ENCODE measurements at regions not wholly inside any gene's neighbourhood (a gene's known extent, or its start where the extent isn't known, plus 50 kb on each side); places are given as distances from the start of the nearest gene placed in this dataset.
"Not testable (repeated sequence)": the region's sequence is repeated elsewhere in the genome, so short reads cannot be mapped to it uniquely, and the experiment has no call there.

DNA sequence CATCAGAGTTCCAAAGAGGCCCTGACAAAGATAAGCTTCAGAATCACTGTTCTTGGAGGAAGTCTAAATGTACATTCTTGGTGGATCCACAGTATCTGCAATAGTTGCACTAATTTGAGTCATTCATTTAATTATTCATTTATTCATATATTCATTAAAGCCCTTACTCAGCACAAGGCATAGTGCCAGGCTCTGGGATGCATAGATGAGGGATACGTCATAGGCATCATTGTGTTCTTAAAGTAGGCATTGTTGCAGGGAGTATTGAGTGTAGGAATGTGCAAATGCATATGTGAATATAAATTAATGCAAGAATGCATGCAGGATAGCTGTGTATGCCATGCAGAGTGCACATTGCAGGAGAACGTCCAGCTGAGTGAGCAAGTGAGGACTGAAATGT, 100.7 kb downstream of the DRD1 start:
- Mint-ChIP-seq H3K27ac (no peak overlapping the region), H3K36me3 (ENCODE audit: low read depth) (no peaks in the 10 kb centered on the region), H3K4me3 (no peak overlapping the region), H3K4me1 (ENCODE audit: low read depth) (no peaks in the 10 kb centered on the region), H3K9me3 (ENCODE audit: insufficient read depth) (peaks cover 3% of the 10 kb centered on the region), H3K27me3 (ENCODE audit: low read depth) (peaks cover 5% of the 10 kb centered on the region)
- ChIA-PET POLR2A (no interaction called here), CTCF (no interaction called here)
- no peak for ATAC-seq
- no peak for DNase-seq

DNA sequence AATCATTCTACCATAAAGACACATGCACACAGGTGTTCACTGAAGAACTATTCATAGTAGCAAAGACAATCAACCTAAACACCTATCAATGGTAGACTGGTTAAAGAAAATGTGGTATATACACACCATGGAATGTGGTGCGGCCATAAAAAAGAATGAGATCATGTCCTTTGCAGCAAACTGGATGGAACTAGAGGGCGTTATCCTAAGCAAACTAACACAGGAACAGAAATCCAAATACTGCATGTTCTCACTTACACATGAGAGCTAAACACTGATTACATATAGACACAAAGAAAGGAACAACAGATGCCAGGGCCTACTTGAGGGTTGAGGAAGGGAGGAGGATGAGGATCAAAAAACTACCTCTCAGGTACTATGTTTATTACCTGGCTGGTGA, 103.8 kb downstream of the DRD1 start:
- CTCF ChIA-PET, result interaction anchor here (1.2 kb wide), 1 partner anchor 120 kb away, joined by 3 read pairs; no protein-coding TSS in a partner anchor
- Mint-ChIP-seq H3K4me1 (ENCODE audit: low read depth) (no peaks in the 10 kb centered on the region), H3K9me3 (ENCODE audit: insufficient read depth) (no peaks in the 10 kb centered on the region), H3K4me3 (no peak overlapping the region), H3K27ac (no peak overlapping the region), H3K36me3 (ENCODE audit: low read depth) (no peaks in the 10 kb centered on the region), H3K27me3 (ENCODE audit: low read depth) (no peaks in the 10 kb centered on the region)
- DNase-seq, result no peak
- POLR2A ChIA-PET, result no interaction called here
- no peak for ATAC-seq

DNA sequence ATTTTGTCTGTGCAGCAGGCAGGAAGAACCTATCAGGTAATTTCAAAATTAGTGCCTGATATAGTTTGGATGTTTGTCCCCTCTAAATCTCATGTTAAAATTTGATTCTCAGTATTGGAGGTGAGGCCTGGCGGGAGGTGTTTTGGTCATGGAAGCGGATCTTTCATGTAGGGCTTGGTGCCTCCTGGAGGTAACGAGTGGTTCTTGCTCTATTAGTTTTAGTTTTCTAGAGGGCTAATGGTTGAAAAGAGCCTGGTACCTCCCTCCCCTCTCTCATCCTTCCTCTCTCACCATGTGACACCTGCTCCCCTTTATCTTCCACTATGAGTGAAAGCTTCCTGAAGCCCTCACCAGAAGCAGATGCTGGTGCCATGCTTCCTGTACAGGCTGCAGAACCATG, 106.3 kb downstream of the DRD1 start:
- no peak for ATAC-seq
- POLR2A ChIA-PET, result no interaction called here
- DNase-seq, result no peak
- Mint-ChIP-seq H3K4me1 (ENCODE audit: low read depth) (no peaks in the 10 kb centered on the region), H3K36me3 (ENCODE audit: low read depth) (no peaks in the 10 kb centered on the region), H3K27me3 (ENCODE audit: low read depth) (no peaks in the 10 kb centered on the region), H3K9me3 (ENCODE audit: insufficient read depth) (no peaks in the 10 kb centered on the region), H3K4me3 (no peak overlapping the region), H3K27ac (no peak overlapping the region)
- CTCF ChIA-PET, result no interaction called here

DNA sequence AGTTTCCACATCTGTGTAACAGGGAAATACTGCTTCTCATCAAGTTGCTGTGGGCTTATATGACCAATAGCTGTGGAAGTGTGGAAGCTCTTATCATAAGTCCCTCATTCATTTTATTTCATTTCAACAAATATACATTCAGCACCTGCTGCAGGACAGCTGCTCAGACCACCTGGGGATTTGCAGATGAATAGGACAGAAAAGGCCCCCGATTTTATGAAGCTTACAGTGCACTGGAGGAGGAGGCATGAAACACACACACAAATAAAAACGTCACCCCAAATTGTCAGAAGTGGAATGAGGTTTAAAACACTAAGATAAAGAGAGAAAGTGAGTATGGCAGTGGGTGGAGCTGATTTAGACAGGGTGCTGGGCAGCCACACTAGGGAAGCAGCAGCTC, 107.2 kb downstream of the DRD1 start:
- H3K9me3 Mint-ChIP-seq (ENCODE audit: insufficient read depth), result no peaks in the 10 kb centered on the region
- H3K4me3 Mint-ChIP-seq, result no peak overlapping the region
- ChIA-PET CTCF (no interaction called here), POLR2A (no interaction called here)
- no peaks in the 10 kb centered on the region for H3K36me3 Mint-ChIP-seq (ENCODE audit: low read depth)
- no peak overlapping the region for H3K27ac Mint-ChIP-seq
- H3K27me3 Mint-ChIP-seq (ENCODE audit: low read depth), result no peaks in the 10 kb centered on the region
- no peak for DNase-seq
- no peaks in the 10 kb centered on the region for H3K4me1 Mint-ChIP-seq (ENCODE audit: low read depth)
- no peak for ATAC-seq

DNA sequence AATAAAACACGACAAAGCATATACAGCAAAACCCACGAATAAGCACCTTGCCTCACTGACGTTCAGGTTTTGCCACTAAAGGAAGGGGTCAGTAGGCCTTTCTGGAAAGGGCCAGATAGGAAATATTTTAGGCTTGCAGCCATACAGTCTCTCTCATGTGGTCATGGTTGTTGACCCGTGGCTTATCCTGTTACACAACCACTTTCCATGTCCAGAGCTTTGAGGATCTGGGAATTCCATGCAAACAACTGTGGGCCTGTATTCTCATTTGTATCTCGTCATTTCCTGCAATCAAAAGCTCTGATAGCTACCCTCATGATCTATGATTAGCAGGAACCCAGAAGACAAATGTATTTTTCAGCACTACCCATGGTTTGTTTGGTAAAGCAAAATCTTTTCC, 108.3 kb downstream of the DRD1 start:
- H3K36me3 Mint-ChIP-seq (ENCODE audit: low read depth), result no peaks in the 10 kb centered on the region
- CTCF ChIA-PET, result no interaction called here
- POLR2A ChIA-PET, result no interaction called here
- ATAC-seq (no peak), DNase-seq (no peak)
- H3K4me1 Mint-ChIP-seq (ENCODE audit: low read depth), result no peaks in the 10 kb centered on the region
- no peaks in the 10 kb centered on the region for H3K27me3 Mint-ChIP-seq (ENCODE audit: low read depth)
- H3K27ac Mint-ChIP-seq, result no peak overlapping the region
- no peaks in the 10 kb centered on the region for H3K9me3 Mint-ChIP-seq (ENCODE audit: insufficient read depth)
- no peak overlapping the region for H3K4me3 Mint-ChIP-seq

DNA sequence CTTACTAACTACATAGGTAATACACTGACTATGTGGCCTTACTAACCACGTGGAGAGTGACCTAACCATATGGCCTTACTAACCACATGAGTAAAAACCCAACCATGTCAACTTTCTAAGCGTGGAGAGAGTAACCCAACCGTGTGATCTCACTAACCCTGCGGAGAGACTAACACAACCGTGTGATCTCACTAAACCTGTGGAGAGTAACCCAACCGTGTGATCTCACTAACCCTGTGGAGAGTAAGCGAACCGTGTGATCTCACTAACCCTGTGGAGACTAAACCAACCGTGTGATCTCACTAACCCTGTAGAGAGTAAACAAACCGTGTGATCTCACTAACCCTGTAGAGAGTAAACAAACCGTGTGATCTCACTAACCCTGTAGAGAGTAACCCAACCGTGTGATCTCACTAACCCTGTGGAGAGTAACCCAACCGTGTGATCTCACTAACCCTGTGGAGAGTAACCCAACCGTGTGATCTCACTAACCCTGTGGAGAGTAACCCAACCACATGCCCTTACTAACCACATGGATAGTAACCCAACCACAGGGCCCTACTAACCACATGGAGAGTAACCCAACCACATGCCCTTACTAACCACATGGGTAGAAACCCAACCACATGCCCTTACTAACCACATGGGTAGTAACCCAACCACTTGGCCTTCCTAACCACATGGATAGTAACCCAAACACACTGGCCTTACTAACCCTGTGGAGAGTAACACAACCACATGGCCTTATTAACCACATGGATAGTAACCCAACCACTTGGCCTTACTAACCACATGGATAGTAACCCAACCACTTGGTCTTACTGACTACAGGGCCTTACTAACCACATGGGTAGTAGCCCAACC, 112.6 kb downstream of the DRD1 start:
- POLR2A ChIA-PET, DNase-seq, CTCF ChIA-PET: not testable (repeated sequence)

DNA sequence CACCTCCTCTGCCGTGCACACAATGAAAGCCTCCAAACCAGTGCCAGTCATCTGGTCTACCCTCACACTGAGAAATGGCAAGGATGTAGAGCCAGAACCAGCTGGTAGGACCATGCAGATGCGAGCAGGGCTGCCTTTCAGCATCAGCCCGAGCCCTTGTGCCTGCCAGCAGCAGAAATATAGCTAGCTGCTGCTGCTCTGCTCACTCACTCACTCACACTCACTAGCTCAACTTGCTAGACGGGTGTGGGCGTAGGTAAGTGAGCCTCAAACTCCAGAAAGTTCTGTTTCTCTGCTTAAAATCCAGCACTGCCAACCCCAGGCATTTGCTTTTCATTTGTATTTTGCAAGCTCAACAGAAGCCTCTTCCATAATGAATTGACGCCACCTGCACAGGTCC, 114.0 kb downstream of the DRD1 start:
- no peaks in the 10 kb centered on the region for H3K36me3 Mint-ChIP-seq (ENCODE audit: low read depth)
- DNase-seq (no peak), ATAC-seq (no peak)
- no peak overlapping the region for H3K4me3 Mint-ChIP-seq
- no peaks in the 10 kb centered on the region for H3K27me3 Mint-ChIP-seq (ENCODE audit: low read depth)
- ChIA-PET CTCF (no interaction called here), POLR2A (interaction anchor here (0.6 kb wide), 1 partner anchor 202 kb away, joined by 6 read pairs; no protein-coding TSS in a partner anchor)
- no peaks in the 10 kb centered on the region for H3K9me3 Mint-ChIP-seq (ENCODE audit: insufficient read depth)
- no peaks in the 10 kb centered on the region for H3K4me1 Mint-ChIP-seq (ENCODE audit: low read depth)
- H3K27ac Mint-ChIP-seq, result no peak overlapping the region

More for the DNA sequence above, 112.6 kb downstream of the DRD1 start:
- not testable (repeated sequence) for H3K27ac Mint-ChIP-seq; H3K9me3 Mint-ChIP-seq (ENCODE audit: insufficient read depth); ATAC-seq; H3K27me3 Mint-ChIP-seq (ENCODE audit: low read depth); H3K4me3 Mint-ChIP-seq; H3K4me1 Mint-ChIP-seq (ENCODE audit: low read depth); H3K36me3 Mint-ChIP-seq (ENCODE audit: low read depth)

DNA sequence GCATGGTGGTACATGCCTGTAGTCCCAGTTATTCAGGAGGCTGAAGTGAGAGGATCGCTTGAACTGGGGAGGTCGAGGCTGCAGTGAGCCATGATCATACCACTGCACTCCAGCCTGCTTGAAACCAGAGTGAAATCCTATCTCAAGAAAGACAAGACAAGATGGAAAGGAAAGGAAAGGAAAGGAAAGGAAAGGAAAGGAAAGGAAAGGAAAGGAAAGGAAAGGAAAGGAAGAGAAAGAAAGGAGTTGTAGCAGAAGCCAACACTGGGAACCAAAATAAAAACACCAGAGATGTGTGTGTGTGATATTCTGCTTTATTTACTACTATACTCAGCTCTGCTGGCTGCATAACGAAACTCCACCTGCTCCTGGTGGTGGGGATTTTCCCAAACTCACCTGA, 115.3 kb downstream of the DRD1 start:
- ATAC-seq (no peak), DNase-seq (no peak)
- Mint-ChIP-seq H3K9me3 (ENCODE audit: insufficient read depth) (no peaks in the 10 kb centered on the region), H3K27ac (no peak overlapping the region), H3K36me3 (ENCODE audit: low read depth) (no peaks in the 10 kb centered on the region), H3K27me3 (ENCODE audit: low read depth) (no peaks in the 10 kb centered on the region), H3K4me1 (ENCODE audit: low read depth) (no peaks in the 10 kb centered on the region), H3K4me3 (no peak overlapping the region)
- POLR2A ChIA-PET, result no interaction called here
- CTCF ChIA-PET, result no interaction called here

DNA sequence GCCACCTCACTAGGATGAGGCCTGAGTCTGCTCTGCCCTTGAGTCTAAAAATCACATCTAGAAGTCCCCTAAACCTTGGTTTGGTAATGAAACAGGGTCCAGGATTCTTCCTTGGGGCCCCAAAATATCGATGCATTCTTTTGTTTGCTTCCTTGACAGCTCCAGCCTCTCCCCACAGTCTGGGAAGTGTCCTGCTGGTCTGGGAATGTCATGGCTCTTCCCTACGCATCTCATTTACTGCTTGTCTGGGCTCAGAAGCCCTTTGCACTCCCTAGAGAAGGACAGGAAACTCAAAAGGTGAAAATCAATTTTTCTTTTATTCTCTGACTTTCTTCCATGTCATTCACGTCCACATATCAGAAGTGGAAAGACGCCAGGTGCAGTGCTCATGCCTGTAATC, 115.8 kb downstream of the DRD1 start:
- DNase-seq (no peak), ATAC-seq (no peak)
- ChIA-PET POLR2A (no interaction called here), CTCF (no interaction called here)
- no peaks in the 10 kb centered on the region for H3K9me3 Mint-ChIP-seq (ENCODE audit: insufficient read depth)
- no peaks in the 10 kb centered on the region for H3K4me1 Mint-ChIP-seq (ENCODE audit: low read depth)
- H3K27me3 Mint-ChIP-seq (ENCODE audit: low read depth), result no peaks in the 10 kb centered on the region
- no peak overlapping the region for H3K27ac Mint-ChIP-seq
- no peak overlapping the region for H3K4me3 Mint-ChIP-seq
- H3K36me3 Mint-ChIP-seq (ENCODE audit: low read depth), result no peaks in the 10 kb centered on the region

DNA sequence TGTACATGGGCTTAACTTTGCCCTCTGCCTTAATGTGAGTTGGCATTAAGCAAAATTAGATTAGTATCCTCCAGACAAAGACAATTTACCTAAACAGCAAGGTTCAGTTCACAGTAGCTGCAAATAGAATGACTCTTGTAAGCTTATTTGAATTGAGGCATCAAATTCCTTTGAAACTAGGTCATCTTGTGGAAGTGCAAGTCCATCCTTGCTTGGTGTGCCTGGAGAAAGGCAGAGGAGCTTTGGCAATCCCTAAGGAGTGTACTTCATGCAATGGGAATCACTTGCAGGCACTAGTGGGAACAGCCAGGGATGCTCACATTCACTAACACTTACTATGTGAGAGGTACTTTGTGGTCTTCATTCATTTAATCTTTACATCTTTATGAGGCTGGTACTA, 118.3 kb downstream of the DRD1 start:
- no peaks in the 10 kb centered on the region for H3K9me3 Mint-ChIP-seq (ENCODE audit: insufficient read depth)
- no peak overlapping the region for H3K27ac Mint-ChIP-seq
- ATAC-seq, result no peak
- POLR2A ChIA-PET, result interaction anchor here (0.7 kb wide), 1 partner anchor 152 kb away, joined by 3 read pairs; no protein-coding TSS in a partner anchor
- H3K27me3 Mint-ChIP-seq (ENCODE audit: low read depth), result no peaks in the 10 kb centered on the region
- no peaks in the 10 kb centered on the region for H3K36me3 Mint-ChIP-seq (ENCODE audit: low read depth)
- no peak overlapping the region for H3K4me3 Mint-ChIP-seq
- no peak for DNase-seq
- CTCF ChIA-PET, result no interaction called here
- no peaks in the 10 kb centered on the region for H3K4me1 Mint-ChIP-seq (ENCODE audit: low read depth)

DNA sequence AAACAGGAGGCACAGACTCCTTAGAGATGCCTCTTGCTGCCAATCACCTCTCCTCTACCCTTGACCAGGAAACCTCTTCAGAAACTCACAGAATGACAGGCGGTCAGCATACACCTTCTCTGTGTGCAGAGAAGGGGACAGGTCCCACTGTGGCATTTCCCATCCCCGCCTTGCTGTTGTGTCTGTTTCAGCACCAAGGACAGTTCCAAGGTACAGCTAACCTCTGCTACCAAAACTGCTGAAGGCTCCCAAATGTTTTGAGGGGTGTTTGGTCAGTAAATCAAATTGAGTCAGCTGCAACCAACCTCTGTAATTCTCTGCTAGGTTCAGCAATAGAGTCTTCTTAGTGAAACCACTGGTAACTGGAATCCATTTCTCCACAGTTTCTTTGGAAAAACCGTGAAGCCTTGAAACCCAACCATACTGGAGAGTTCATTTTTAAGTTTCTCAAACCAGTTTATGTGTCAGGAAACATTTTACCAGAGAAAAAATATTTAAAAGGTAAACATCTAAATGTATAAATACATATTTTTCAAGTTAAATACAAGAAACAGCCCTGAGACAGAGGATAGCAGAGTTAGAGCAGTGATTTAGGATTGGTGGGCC, 122.0 kb downstream of the DRD1 start:
- DNase-seq (peak; percentile 59), ATAC-seq (no peak)

DNA sequence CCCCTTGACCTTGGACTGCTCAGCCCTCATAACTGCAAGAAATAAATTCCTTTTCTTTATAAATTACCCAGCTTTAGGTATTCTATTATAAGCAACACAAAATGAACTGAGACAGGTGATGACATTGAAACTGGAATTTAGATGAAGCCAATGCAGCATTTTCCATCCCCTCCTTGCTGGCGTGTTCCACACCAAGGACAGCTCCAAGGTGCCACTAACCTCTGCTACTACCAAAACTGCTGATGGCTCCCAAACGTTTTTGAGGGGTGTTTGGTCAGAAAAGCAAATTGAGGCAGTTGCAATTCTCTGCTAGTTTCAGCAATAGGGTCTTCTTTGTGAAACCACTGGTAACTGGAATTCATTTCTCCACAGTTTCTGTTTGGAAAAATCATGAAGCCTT, 124.8 kb downstream of the DRD1 start:
- Mint-ChIP-seq H3K27me3 (ENCODE audit: low read depth) (no peaks in the 10 kb centered on the region), H3K4me1 (ENCODE audit: low read depth) (no peaks in the 10 kb centered on the region), H3K9me3 (ENCODE audit: insufficient read depth) (no peaks in the 10 kb centered on the region), H3K4me3 (no peak overlapping the region), H3K36me3 (ENCODE audit: low read depth) (no peaks in the 10 kb centered on the region), H3K27ac (no peak overlapping the region)
- ChIA-PET POLR2A (no interaction called here), CTCF (no interaction called here)
- DNase-seq (no peak), ATAC-seq (no peak)

More for the DNA sequence above, 122.0 kb downstream of the DRD1 start:
- no peaks in the 10 kb centered on the region for H3K27me3 Mint-ChIP-seq (ENCODE audit: low read depth)
- no peaks in the 10 kb centered on the region for H3K4me1 Mint-ChIP-seq (ENCODE audit: low read depth)
- ChIA-PET CTCF (no interaction called here), POLR2A (no interaction called here)
- no peak overlapping the region for H3K4me3 Mint-ChIP-seq
- H3K9me3 Mint-ChIP-seq (ENCODE audit: insufficient read depth), result no peaks in the 10 kb centered on the region
- H3K27ac Mint-ChIP-seq, result no peak overlapping the region
- H3K36me3 Mint-ChIP-seq (ENCODE audit: low read depth), result no peaks in the 10 kb centered on the region

DNA sequence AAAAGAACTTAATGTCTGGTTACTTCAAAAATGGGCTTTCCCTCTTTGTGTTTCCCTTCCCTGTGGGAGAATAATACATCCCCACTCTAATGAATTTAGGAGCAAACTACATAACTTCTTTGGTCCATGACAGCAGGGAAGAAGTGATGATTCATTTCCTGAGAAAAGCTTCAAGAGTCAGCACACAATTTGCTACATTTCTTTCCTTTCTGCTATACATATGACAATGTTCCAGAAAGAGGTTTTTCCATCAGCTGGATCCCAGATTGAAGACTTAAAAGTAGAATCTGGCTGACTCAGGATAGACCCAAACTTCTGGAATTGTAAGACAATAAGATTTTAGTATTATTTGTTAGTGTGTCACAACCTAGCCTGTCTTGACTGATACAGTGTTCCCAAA, 126.1 kb downstream of the DRD1 start:
- no peak overlapping the region for H3K27ac Mint-ChIP-seq
- H3K4me1 Mint-ChIP-seq (ENCODE audit: low read depth), result no peaks in the 10 kb centered on the region
- no peaks in the 10 kb centered on the region for H3K9me3 Mint-ChIP-seq (ENCODE audit: insufficient read depth)
- ChIA-PET POLR2A (no interaction called here), CTCF (no interaction called here)
- ATAC-seq (no peak), DNase-seq (no peak)
- H3K36me3 Mint-ChIP-seq (ENCODE audit: low read depth), result no peaks in the 10 kb centered on the region
- H3K27me3 Mint-ChIP-seq (ENCODE audit: low read depth), result no peaks in the 10 kb centered on the region
- no peak overlapping the region for H3K4me3 Mint-ChIP-seq

All from activated CD8-positive, alpha-beta T cell treated with anti-CD3 and anti-CD28 coated beads, Interleukin-2, amount 10 ng/mL, durations not matched to agents 7 days and 5 days (primary cell).